ENCODE measurements at regions not wholly inside any gene's neighbourhood (a gene's known extent, or its start where the extent isn't known, plus 50 kb on each side); places are given as distances from the start of the nearest gene placed in this dataset.
"Not testable (repeated sequence)": the region's sequence is repeated elsewhere in the genome, so short reads cannot be mapped to it uniquely, and the experiment has no call there.

DNA sequence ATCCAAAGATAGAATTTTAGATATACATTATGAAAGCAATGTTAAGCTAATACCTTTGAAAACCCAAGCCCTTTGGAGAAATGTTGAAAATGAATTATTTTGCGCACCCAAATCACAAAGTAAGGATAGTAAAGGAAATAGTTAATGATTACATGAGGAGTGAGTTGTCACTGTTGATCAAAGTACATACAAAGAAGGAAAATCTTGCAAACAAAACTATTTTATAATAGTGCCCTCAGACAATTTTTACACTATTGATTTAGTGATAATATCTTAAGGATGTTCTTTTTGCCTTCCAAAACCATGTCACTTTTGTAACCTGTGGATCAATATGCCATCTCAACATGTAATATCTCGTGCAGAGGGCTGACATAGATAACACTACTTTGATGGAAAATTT is 146.8 kb downstream of the DUSP6 start:
- Histone ChIP-seq H3K27me3 (ENCODE audit: control insufficient read depth in 1 of 2, insufficient read depth in 2 of 2, low read length in 2 of 2) (no peaks in the 10 kb centered on the region), H3K4me1 (ENCODE audit: control insufficient read depth in 2 of 2, insufficient read depth in 2 of 2, low read length in 1 of 2) (no peaks in the 10 kb centered on the region), H3K4me3 (ENCODE audit: low read depth in 1 of 2, low read length in 2 of 2) (no peak overlapping the region), H3K9me3 (ENCODE audit: control insufficient read depth in 2 of 2, insufficient read depth in 1 of 2, low read depth in 1 of 2, low read length in 1 of 2) (no peaks in the 10 kb centered on the region), H3K27ac (ENCODE audit: low read depth in 2 of 2, low read length in 1 of 2) (no peak overlapping the region), H3K36me3 (ENCODE audit: control insufficient read depth in 2 of 2, insufficient read depth in 2 of 2, low read length in 1 of 2) (no peaks in the 10 kb centered on the region)
- 92 to 96% methylated on average over 2 of the region's 2 CpGs for WGBS, 2 donors

DNA sequence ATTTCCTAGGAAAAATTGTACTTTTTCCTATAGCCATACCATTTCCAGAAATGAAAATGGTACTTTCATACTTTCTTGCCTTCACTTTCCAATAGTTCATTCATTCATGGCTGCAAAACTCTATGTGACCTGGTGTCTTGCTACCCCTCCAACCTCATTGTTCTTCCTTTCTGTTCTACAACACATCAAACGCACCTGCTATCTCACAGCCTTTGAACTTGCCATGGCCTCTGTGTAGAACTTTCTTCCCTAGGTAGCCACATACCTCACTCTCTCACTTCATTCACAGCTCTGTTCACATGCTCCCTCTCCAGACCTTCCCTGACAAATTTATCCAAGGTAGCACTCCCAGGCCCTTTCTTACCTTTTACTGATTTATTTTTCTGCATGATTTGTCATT is 149.2 kb downstream of the DUSP6 start:
- H3K4me1 ChIP-seq (ENCODE audit: control insufficient read depth in 2 of 2, insufficient read depth in 2 of 2, low read length in 1 of 2) = no peaks in the 10 kb centered on the region
- no peaks in the 10 kb centered on the region for H3K9me3 ChIP-seq (ENCODE audit: control insufficient read depth in 2 of 2, insufficient read depth in 1 of 2, low read depth in 1 of 2, low read length in 1 of 2)
- no peaks in the 10 kb centered on the region for H3K27me3 ChIP-seq (ENCODE audit: control insufficient read depth in 1 of 2, insufficient read depth in 2 of 2, low read length in 2 of 2)
- no peak overlapping the region for H3K27ac ChIP-seq (ENCODE audit: low read depth in 2 of 2, low read length in 1 of 2)
- 80 to 86% methylated on average over 1 of the region's 1 CpG for WGBS, 2 donors
- H3K36me3 ChIP-seq (ENCODE audit: control insufficient read depth in 2 of 2, insufficient read depth in 2 of 2, low read length in 1 of 2) = no peaks in the 10 kb centered on the region
- no peak overlapping the region for H3K4me3 ChIP-seq (ENCODE audit: low read depth in 1 of 2, low read length in 2 of 2)

DNA sequence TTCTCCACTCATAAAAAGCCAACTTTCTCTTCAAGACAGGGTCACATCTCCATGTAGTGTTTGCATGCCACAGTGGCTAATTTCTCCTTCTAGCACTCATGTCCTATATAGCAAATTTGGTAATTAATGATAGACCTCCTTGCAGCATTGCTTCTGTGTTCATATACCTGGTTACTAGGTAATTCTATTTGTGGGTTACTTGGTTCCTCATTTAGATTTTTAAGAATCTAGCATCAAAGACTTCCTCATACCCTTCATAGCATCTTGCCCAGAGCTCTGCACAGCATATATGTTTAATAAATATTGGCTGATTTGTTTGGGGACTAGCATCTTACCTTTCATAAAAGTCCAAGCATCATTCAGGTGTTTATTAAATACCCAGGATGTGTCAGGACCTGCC is 152.1 kb downstream of the DUSP6 start:
- H3K9me3 ChIP-seq (ENCODE audit: control insufficient read depth in 2 of 2, insufficient read depth in 1 of 2, low read depth in 1 of 2, low read length in 1 of 2) = no peaks in the 10 kb centered on the region
- no peak overlapping the region for H3K27ac ChIP-seq (ENCODE audit: low read depth in 2 of 2, low read length in 1 of 2)
- H3K4me1 ChIP-seq (ENCODE audit: control insufficient read depth in 2 of 2, insufficient read depth in 2 of 2, low read length in 1 of 2) = no peaks in the 10 kb centered on the region
- H3K4me3 ChIP-seq (ENCODE audit: low read depth in 1 of 2, low read length in 2 of 2) = no peak overlapping the region
- no peaks in the 10 kb centered on the region for H3K36me3 ChIP-seq (ENCODE audit: control insufficient read depth in 2 of 2, insufficient read depth in 2 of 2, low read length in 1 of 2)
- no peaks in the 10 kb centered on the region for H3K27me3 ChIP-seq (ENCODE audit: control insufficient read depth in 1 of 2, insufficient read depth in 2 of 2, low read length in 2 of 2)

DNA sequence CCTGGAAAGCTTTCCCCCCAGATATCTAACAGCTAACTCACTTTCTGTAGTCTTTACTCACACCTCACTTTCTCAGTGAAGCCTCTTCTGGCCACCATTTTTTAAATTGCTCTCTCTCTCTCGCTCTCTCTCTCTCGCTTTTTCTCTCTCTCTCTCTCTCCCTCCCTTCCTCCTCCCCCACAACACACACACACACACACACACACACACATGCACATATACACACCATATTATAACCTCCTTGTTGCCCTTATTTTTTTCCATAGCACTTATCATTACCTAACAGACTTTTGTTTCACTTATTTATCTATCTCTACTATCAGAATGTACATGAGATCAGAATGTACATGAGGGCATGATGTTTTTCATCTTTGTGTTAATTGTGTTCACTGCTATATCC is 156.8 kb downstream of the DUSP6 start:
- no peaks in the 10 kb centered on the region for H3K36me3 ChIP-seq (ENCODE audit: control insufficient read depth in 2 of 2, insufficient read depth in 2 of 2, low read length in 1 of 2)
- no peaks in the 10 kb centered on the region for H3K4me1 ChIP-seq (ENCODE audit: control insufficient read depth in 2 of 2, insufficient read depth in 2 of 2, low read length in 1 of 2)
- peaks cover 2% of the 10 kb centered on the region in 2 donors for H3K9me3 ChIP-seq (ENCODE audit: control insufficient read depth in 2 of 2, insufficient read depth in 1 of 2, low read depth in 1 of 2, low read length in 1 of 2)
- H3K4me3 ChIP-seq (ENCODE audit: low read depth in 1 of 2, low read length in 2 of 2) = no peak overlapping the region
- 95 to 100% methylated on average over 2 of the region's 2 CpGs for WGBS, 2 donors
- no peaks in the 10 kb centered on the region for H3K27me3 ChIP-seq (ENCODE audit: control insufficient read depth in 1 of 2, insufficient read depth in 2 of 2, low read length in 2 of 2)
- no peak overlapping the region for H3K27ac ChIP-seq (ENCODE audit: low read depth in 2 of 2, low read length in 1 of 2)

DNA sequence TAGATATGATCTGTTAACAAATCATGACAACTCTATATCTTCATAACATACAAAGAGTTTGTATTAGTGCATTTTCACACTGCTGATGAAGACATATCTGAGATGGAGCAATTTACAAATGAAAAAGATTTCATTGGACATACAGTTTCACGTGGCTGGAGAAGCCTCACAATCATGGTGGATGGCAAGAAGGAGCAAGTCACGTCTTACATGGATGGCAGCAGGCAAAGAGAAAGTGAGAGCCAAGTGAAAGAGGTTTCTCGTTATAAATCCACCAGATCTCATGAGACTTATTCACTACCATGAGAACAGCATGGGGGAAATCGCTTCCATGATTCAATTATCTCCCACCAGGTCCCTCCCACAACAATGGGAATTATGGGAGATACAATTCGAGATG is 157.6 kb downstream of the DUSP6 start:
- Histone ChIP-seq H3K36me3 (ENCODE audit: control insufficient read depth in 2 of 2, insufficient read depth in 2 of 2, low read length in 1 of 2) (no peaks in the 10 kb centered on the region), H3K4me3 (ENCODE audit: low read depth in 1 of 2, low read length in 2 of 2) (no peak overlapping the region), H3K9me3 (ENCODE audit: control insufficient read depth in 2 of 2, insufficient read depth in 1 of 2, low read depth in 1 of 2, low read length in 1 of 2) (peaks cover 2% of the 10 kb centered on the region in 2 donors), H3K4me1 (ENCODE audit: control insufficient read depth in 2 of 2, insufficient read depth in 2 of 2, low read length in 1 of 2) (no peaks in the 10 kb centered on the region), H3K27ac (ENCODE audit: low read depth in 2 of 2, low read length in 1 of 2) (no peak overlapping the region), H3K27me3 (ENCODE audit: control insufficient read depth in 1 of 2, insufficient read depth in 2 of 2, low read length in 2 of 2) (no peaks in the 10 kb centered on the region)
- WGBS, 2 donors = 89 to 92% methylated on average over 5 of the region's 5 CpGs

DNA sequence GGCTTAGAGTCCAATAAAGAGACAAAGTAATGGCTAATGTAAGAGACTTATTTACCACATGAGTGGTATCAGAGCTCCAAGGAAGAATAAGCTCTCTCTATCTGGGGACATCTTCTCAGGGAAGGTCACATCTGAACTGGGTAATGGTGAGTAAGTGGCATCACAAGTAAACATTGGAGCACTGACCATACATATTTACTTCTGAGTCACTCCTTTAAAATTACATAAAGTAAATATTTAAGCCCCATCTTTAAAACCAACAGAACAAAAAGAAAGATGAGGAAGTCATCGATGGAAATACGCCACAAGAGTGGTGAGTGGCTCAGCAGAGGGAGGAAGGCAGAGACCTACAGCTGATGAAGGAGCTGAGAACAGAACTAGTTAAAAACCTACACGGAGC is 159.9 kb downstream of the DUSP6 start:
- Histone ChIP-seq H3K36me3 (ENCODE audit: control insufficient read depth in 2 of 2, insufficient read depth in 2 of 2, low read length in 1 of 2) (no peaks in the 10 kb centered on the region), H3K27ac (ENCODE audit: low read depth in 2 of 2, low read length in 1 of 2) (no peak overlapping the region), H3K9me3 (ENCODE audit: control insufficient read depth in 2 of 2, insufficient read depth in 1 of 2, low read depth in 1 of 2, low read length in 1 of 2) (peaks cover 2% of the 10 kb centered on the region in 2 donors), H3K27me3 (ENCODE audit: control insufficient read depth in 1 of 2, insufficient read depth in 2 of 2, low read length in 2 of 2) (no peaks in the 10 kb centered on the region), H3K4me3 (ENCODE audit: low read depth in 1 of 2, low read length in 2 of 2) (no peak overlapping the region), H3K4me1 (ENCODE audit: control insufficient read depth in 2 of 2, insufficient read depth in 2 of 2, low read length in 1 of 2) (no peaks in the 10 kb centered on the region)
- WGBS, 2 donors = 85 to 86% methylated on average over 3 of the region's 3 CpGs

DNA sequence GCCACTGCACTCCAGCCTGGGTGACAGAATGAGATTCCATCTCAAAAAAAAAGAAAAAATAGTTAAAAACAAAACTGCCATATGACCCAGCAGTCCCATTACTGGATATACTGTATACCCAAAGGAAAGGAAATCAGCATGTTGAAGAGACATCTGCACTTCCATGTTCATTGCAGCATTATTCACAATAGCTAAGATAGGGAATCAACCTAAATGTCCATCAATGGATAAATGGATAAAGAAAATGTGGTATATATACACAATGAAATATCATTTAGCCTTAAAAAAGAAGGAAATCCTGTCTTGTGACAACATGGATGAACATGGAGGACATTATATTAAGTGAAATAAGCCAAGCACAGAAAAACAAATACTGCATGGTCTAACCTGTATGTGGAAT is 160.7 kb downstream of the DUSP6 start:
- not testable (repeated sequence) for H3K27ac ChIP-seq (ENCODE audit: low read depth in 2 of 2, low read length in 1 of 2); H3K9me3 ChIP-seq (ENCODE audit: control insufficient read depth in 2 of 2, insufficient read depth in 1 of 2, low read depth in 1 of 2, low read length in 1 of 2); H3K36me3 ChIP-seq (ENCODE audit: control insufficient read depth in 2 of 2, insufficient read depth in 2 of 2, low read length in 1 of 2); H3K4me1 ChIP-seq (ENCODE audit: control insufficient read depth in 2 of 2, insufficient read depth in 2 of 2, low read length in 1 of 2); H3K4me3 ChIP-seq (ENCODE audit: low read depth in 1 of 2, low read length in 2 of 2); H3K27me3 ChIP-seq (ENCODE audit: control insufficient read depth in 1 of 2, insufficient read depth in 2 of 2, low read length in 2 of 2)

DNA sequence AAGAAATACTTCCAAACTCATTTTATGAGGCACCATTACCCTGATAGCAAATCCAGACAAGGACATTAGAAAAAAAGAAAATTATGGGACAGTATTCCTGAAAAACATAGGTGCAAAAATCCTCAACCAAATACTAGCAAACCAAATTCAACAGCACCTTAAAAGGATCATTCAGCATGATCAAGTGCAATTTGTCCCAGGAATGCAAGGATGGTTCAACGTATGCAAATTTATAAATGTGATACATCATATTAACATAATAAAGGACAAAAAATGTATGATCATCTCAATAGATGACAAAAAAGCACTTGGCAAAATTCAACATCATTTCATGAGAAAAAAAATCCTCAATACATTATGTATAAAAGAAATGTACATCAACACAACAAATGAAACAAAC is 162.9 kb downstream of the DUSP6 start:
- H3K4me1 ChIP-seq (ENCODE audit: control insufficient read depth in 2 of 2, insufficient read depth in 2 of 2, low read length in 1 of 2) = no peaks in the 10 kb centered on the region
- peaks cover 2% of the 10 kb centered on the region in 2 donors for H3K9me3 ChIP-seq (ENCODE audit: control insufficient read depth in 2 of 2, insufficient read depth in 1 of 2, low read depth in 1 of 2, low read length in 1 of 2)
- H3K4me3 ChIP-seq (ENCODE audit: low read depth in 1 of 2, low read length in 2 of 2) = no peak overlapping the region
- H3K27ac ChIP-seq (ENCODE audit: low read depth in 2 of 2, low read length in 1 of 2) = no peak overlapping the region
- H3K27me3 ChIP-seq (ENCODE audit: control insufficient read depth in 1 of 2, insufficient read depth in 2 of 2, low read length in 2 of 2) = no peaks in the 10 kb centered on the region
- WGBS, 2 donors = 94 to 95% methylated on average over 1 of the region's 1 CpG
- no peaks in the 10 kb centered on the region for H3K36me3 ChIP-seq (ENCODE audit: control insufficient read depth in 2 of 2, insufficient read depth in 2 of 2, low read length in 1 of 2)

DNA sequence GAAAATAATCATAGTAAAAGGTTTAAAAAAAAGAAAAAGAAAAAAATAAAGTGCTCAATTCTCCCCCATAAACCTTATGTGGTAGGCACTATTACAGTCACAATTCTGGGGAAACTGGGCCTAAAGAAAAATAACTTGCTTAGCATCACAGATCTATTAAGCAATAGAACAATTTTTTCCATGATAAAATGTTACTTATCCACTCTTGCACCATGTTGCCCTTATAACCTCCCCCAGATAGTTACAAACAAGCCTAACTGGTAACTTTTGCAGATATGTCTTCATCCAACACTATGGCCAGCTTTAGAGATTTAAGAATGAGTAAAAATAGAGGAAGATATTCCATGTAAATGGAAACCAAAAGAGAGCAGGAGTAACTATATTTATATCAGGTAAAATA is 164.8 kb downstream of the DUSP6 start:
- H3K4me1 ChIP-seq (ENCODE audit: control insufficient read depth in 2 of 2, insufficient read depth in 2 of 2, low read length in 1 of 2) = no peaks in the 10 kb centered on the region
- H3K4me3 ChIP-seq (ENCODE audit: low read depth in 1 of 2, low read length in 2 of 2) = no peak overlapping the region
- no peaks in the 10 kb centered on the region for H3K36me3 ChIP-seq (ENCODE audit: control insufficient read depth in 2 of 2, insufficient read depth in 2 of 2, low read length in 1 of 2)
- H3K9me3 ChIP-seq (ENCODE audit: control insufficient read depth in 2 of 2, insufficient read depth in 1 of 2, low read depth in 1 of 2, low read length in 1 of 2) = peaks cover 2% of the 10 kb centered on the region in 2 donors
- H3K27ac ChIP-seq (ENCODE audit: low read depth in 2 of 2, low read length in 1 of 2) = no peak overlapping the region
- no peaks in the 10 kb centered on the region for H3K27me3 ChIP-seq (ENCODE audit: control insufficient read depth in 1 of 2, insufficient read depth in 2 of 2, low read length in 2 of 2)

DNA sequence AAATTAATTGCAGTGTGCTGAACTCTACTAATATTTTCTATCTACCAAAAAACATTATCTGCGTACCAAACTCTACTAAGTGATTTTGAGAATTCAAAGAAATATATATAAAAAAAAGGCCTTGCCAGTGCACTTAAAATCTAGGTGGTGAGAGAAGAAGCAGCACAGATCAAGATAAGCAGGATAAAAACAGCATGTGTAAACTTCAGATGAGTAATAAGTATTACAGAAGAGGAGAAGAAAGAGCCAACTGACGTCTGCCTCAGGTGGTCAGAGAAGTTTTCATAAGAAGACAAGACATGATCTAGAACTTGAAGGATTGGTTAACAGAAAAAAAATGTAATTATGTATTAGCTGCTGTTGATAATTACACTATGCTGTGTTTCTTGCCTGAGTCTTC is 166.4 kb downstream of the DUSP6 start:
- WGBS, 2 donors = 80 to 83% methylated on average over 2 of the region's 2 CpGs
- no peaks in the 10 kb centered on the region for H3K27me3 ChIP-seq (ENCODE audit: control insufficient read depth in 1 of 2, insufficient read depth in 2 of 2, low read length in 2 of 2)

More for the DNA sequence above, 166.4 kb downstream of the DUSP6 start:
- H3K4me1 ChIP-seq (ENCODE audit: control insufficient read depth in 2 of 2, insufficient read depth in 2 of 2, low read length in 1 of 2) = no peaks in the 10 kb centered on the region
- H3K36me3 ChIP-seq (ENCODE audit: control insufficient read depth in 2 of 2, insufficient read depth in 2 of 2, low read length in 1 of 2) = no peaks in the 10 kb centered on the region
- no peak overlapping the region for H3K27ac ChIP-seq (ENCODE audit: low read depth in 2 of 2, low read length in 1 of 2)
- no peaks in the 10 kb centered on the region for H3K9me3 ChIP-seq (ENCODE audit: control insufficient read depth in 2 of 2, insufficient read depth in 1 of 2, low read depth in 1 of 2, low read length in 1 of 2)
- no peak overlapping the region for H3K4me3 ChIP-seq (ENCODE audit: low read depth in 1 of 2, low read length in 2 of 2)
